Liver (tissue), 8 donors: ENCODE measurements at regions not wholly inside any gene's neighbourhood (a gene's known extent, or its start where the extent isn't known, plus 50 kb on each side); places are given as distances from the start of the nearest gene placed in this dataset.
A peak's percentile ranks its signal among the peaks of the same experiment; 100 is the strongest.

ENCODE experiments used
- DNase-seq: peaks from one replicate; pipeline ENCODE4 v3.0.0-alpha.2; 2017; ENCODE audit warnings: low spot score
- H3K27ac ChIP-seq, 2 donors: one replicate each; pipeline ENCODE4 v1.7.0; 2013; ENCODE audit warnings: inconsistent platforms in 2 of 2, low read length in 2 of 2, control low read depth in 1 of 2, low read depth in 1 of 2, mild to moderate bottlenecking in 1 of 2
- H3K27me3 ChIP-seq, 4 donors: one replicate each; pipeline versions ENCODE4 v1.6.1 to v1.7.0; 2013; ENCODE audit warnings: low read length in 3 of 4, inconsistent platforms in 1 of 4, mild to moderate bottlenecking in 1 of 4, moderate library complexity in 1 of 4; ENCODE audit not compliant: control insufficient read depth in 4 of 4, insufficient read depth in 4 of 4
- H3K36me3 ChIP-seq, 4 donors: one replicate each; pipeline versions ENCODE4 v1.6.1 to v1.7.0; 2013; ENCODE audit warnings: low read length in 3 of 4, mild to moderate bottlenecking in 3 of 4, low read depth in 1 of 4, moderate library complexity in 1 of 4; ENCODE audit not compliant: control insufficient read depth in 4 of 4, insufficient read depth in 3 of 4
- H3K4me1 ChIP-seq, 4 donors: one replicate each; pipeline versions ENCODE4 v1.6.1 to v1.7.0; 2013; ENCODE audit warnings: low read length in 3 of 4, mild to moderate bottlenecking in 3 of 4, moderate library complexity in 1 of 4; ENCODE audit not compliant: control insufficient read depth in 4 of 4, insufficient read depth in 4 of 4
- H3K4me3 ChIP-seq, 3 donors: one replicate each; pipeline versions ENCODE4 v1.6.1 to v1.7.0; 2013; ENCODE audit warnings: low read length in 3 of 3, control low read depth in 1 of 3, low read depth in 1 of 3, mild to moderate bottlenecking in 1 of 3
- H3K9ac ChIP-seq, 2 donors: one replicate each; pipeline ENCODE4 v1.7.0; 2013; ENCODE audit warnings: low read length in 2 of 2, mild to moderate bottlenecking in 2 of 2, moderate library complexity in 2 of 2, control low read depth in 1 of 2, low read depth in 1 of 2
- H3K9me3 ChIP-seq, 4 donors: one replicate each; pipeline versions ENCODE4 v1.6.1 to v1.7.0; 2013; ENCODE audit warnings: low read length in 3 of 4; ENCODE audit not compliant: control insufficient read depth in 4 of 4
- ATF3 ChIP-seq: IDR thresholded peaks from 2 replicates; pipeline ENCODE4 v1.6.1; 2016; ENCODE audit warnings: antibody characterized with exemption
- CTCF ChIP-seq: fragments of 150-350 bp; IDR thresholded peaks from 2 replicates; pipeline ENCODE4 v1.5.1; 2017; ENCODE audit warnings: improper control_type of control experiment, low read depth, low read length; ENCODE audit not compliant: missing input control
- EGR1 ChIP-seq, 2 donors: IDR thresholded peaks; 2 replicates each; pipeline ENCODE4 v1.6.1; 2016 to 2018; ENCODE audit warnings: antibody characterized with exemption in 2 of 2, low read depth in 2 of 2
- FOXA1 ChIP-seq: IDR thresholded peaks from 2 replicates; pipeline ENCODE4 v1.6.1; 2016; ENCODE audit warnings: antibody characterized with exemption
- FOXA2 ChIP-seq: IDR thresholded peaks from 2 replicates; pipeline ENCODE4 v1.6.1; 2016; ENCODE audit warnings: antibody characterized with exemption
- GABPA ChIP-seq, 2 donors: IDR thresholded peaks in 1 of 2; conservative IDR thresholded peaks in 1 of 2; 2 replicates each; pipeline ENCODE4 v1.6.1; 2016; ENCODE audit warnings: antibody characterized with exemption in 2 of 2, mild to moderate bottlenecking in 1 of 2, moderate library complexity in 1 of 2
- HNF4A ChIP-seq, 2 donors: conservative IDR thresholded peaks; 2 replicates each; pipeline ENCODE4 v1.6.1; 2016; ENCODE audit warnings: antibody characterized with exemption in 2 of 2, mild to moderate bottlenecking in 2 of 2
- HNF4G ChIP-seq: IDR thresholded peaks from 2 replicates; pipeline ENCODE4 v1.6.1; 2016; ENCODE audit warnings: antibody characterized with exemption
- JUND ChIP-seq, 2 donors: IDR thresholded peaks; 2 replicates each; pipeline ENCODE4 v1.6.1; 2016; ENCODE audit warnings: antibody characterized with exemption in 2 of 2
- MAX ChIP-seq: IDR thresholded peaks from 2 replicates; pipeline ENCODE4 v1.6.1; 2016; ENCODE audit warnings: antibody characterized with exemption
- NR2F2 ChIP-seq: IDR thresholded peaks from 2 replicates; pipeline ENCODE4 v1.6.1; 2016; ENCODE audit warnings: antibody characterized with exemption
- RAD21 ChIP-seq, 2 donors: IDR thresholded peaks; 2 replicates each; pipeline ENCODE4 v1.6.1; 2016; ENCODE audit warnings: antibody characterized with exemption in 2 of 2, mild to moderate bottlenecking in 2 of 2
- REST ChIP-seq: IDR thresholded peaks from 2 replicates; pipeline ENCODE4 v1.6.1; 2016; ENCODE audit warnings: antibody characterized with exemption, mild to moderate bottlenecking
- RXRA ChIP-seq, 2 donors: IDR thresholded peaks; 2 replicates each; pipeline ENCODE4 v1.6.1; 2017 to 2018; ENCODE audit warnings: antibody characterized with exemption in 2 of 2, mild to moderate bottlenecking in 1 of 2
- SP1 ChIP-seq: IDR thresholded peaks from 2 replicates; pipeline ENCODE4 v1.6.1; 2018; ENCODE audit warnings: antibody characterized with exemption, mild to moderate bottlenecking
- TAF1 ChIP-seq: conservative IDR thresholded peaks from 2 replicates; pipeline ENCODE4 v1.6.1; 2016; ENCODE audit warnings: antibody characterized with exemption, mild to moderate bottlenecking
- YY1 ChIP-seq: IDR thresholded peaks from 2 replicates; pipeline ENCODE4 v1.6.1; 2016; ENCODE audit warnings: antibody characterized with exemption, mild to moderate bottlenecking
- ZBTB33 ChIP-seq: IDR thresholded peaks from 2 replicates; pipeline ENCODE4 v1.6.1; 2016; ENCODE audit warnings: antibody characterized with exemption
- whole genome bisulfite sequencing: extraction: QIAGEN DNeasy Blood & Tissue Kit; methylation state at CpG from one replicate; pipeline ENCODE4 v1.1.7; 2013; 5-methylcytosine and 5-hydroxymethylcytosine counted together
- donor health status: healthy.
- donor health status: healthy.
- donor health status: healthy.
- donor health status: healthy.
- donor health status: healthy.

GRCh38 chr13:99651016-99651415 is 149.7 kb downstream of the TM9SF2 start:
- Histone ChIP-seq H3K9ac (no peak overlapping the region), H3K27ac (peak overlapping the region; percentile 74 to 92), H3K9me3 (no peaks in the 10 kb centered on the region), H3K27me3 (no peaks in the 10 kb centered on the region), H3K4me3 (no peak overlapping the region), H3K4me1 (peaks cover 3 to 13% (median 7%) of the 10 kb centered on the region in 4 donors), H3K36me3 (no peaks in the 10 kb centered on the region)
- 32% methylated on average over 5 of the region's 5 CpGs for WGBS
- peak; percentile 88 for TF ChIP-seq FOXA1
- no peak for TF ChIP-seq TAF1
- TF ChIP-seq EGR1 (IDR thresholded peaks at IDR 0.05; ENCODE audit: low read depth in 2 of 2) = no peak
- TF ChIP-seq REST = peak; percentile 86
- peak; percentile 99 to 100 for TF ChIP-seq HNF4A (conservative IDR thresholded peaks at IDR 0.05)
- TF ChIP-seq YY1 = peak; percentile 94
- peak; percentile 93 for TF ChIP-seq ZBTB33
- TF ChIP-seq ATF3 = peak; percentile 78
- TF ChIP-seq JUND (IDR thresholded peaks at IDR 0.05) = peak; percentile 76 to 95
- peak; percentile 94 for TF ChIP-seq HNF4G
- peak; percentile 96 to 97 for TF ChIP-seq RXRA (IDR thresholded peaks at IDR 0.05)
- no peak for TF ChIP-seq CTCF
- TF ChIP-seq MAX = peak; percentile 91
- TF ChIP-seq NR2F2 = peak; percentile 65
- no peak for TF ChIP-seq GABPA (IDR thresholded peaks at IDR 0.05 in 1 of 2, conservative IDR thresholded peaks at IDR 0.05 in 1 of 2)
- TF ChIP-seq RAD21 (IDR thresholded peaks at IDR 0.05) = peak; percentile 57 to 72
- TF ChIP-seq SP1 = peak; percentile 97
- peak; percentile 89 for TF ChIP-seq FOXA2
- DNase-seq = no peak
